Activated CD4-positive, alpha-beta T cell treated with anti-CD3 and anti-CD28 coated beads, Interleukin-2, amount 10 ng/mL, durations not matched to agents 7 days and 5 days (primary cell): ENCODE measurements at regions not wholly inside any gene's neighbourhood (a gene's known extent, or its start where the extent isn't known, plus 50 kb on each side); places are given as distances from the start of the nearest gene placed in this dataset.

ENCODE experiments used
- CTCF ChIA-PET: fragments of 350-600 bp; sonication (Branson Sonifier 250); formaldehyde crosslinking; loops from one replicate; lab custom pipeline; 2021; ENCODE audit warnings: antibody characterized with exemption; lab: Charles Lee
- POLR2A ChIA-PET: fragments of 350-600 bp; sonication (Branson Sonifier 250); formaldehyde crosslinking; loops from one replicate; lab custom pipeline; 2021; ENCODE audit warnings: antibody characterized with exemption; lab: Charles Lee
- DNase-seq: peaks from one replicate; pipeline ENCODE4 v3.0.0-alpha.2; 2020
- H3K27ac Mint-ChIP-seq: one replicate; pipeline ENCODE4 v1.8.0; 2021; ENCODE audit warnings: mild to moderate bottlenecking, moderate library complexity, mixed read lengths
- H3K27me3 Mint-ChIP-seq: one replicate; pipeline ENCODE4 v1.8.0; 2021; ENCODE audit warnings: mixed read lengths
- H3K36me3 Mint-ChIP-seq: one replicate; pipeline ENCODE4 v1.8.0; 2021; ENCODE audit warnings: low read depth, mixed read lengths
- H3K4me1 Mint-ChIP-seq: one replicate; pipeline ENCODE4 v1.8.0; 2021; ENCODE audit warnings: mixed read lengths
- H3K4me3 Mint-ChIP-seq: one replicate; pipeline ENCODE4 v1.8.0; 2021; ENCODE audit warnings: mild to moderate bottlenecking, moderate library complexity, mixed read lengths
- H3K9me3 Mint-ChIP-seq: one replicate; pipeline ENCODE4 v1.8.0; 2021; ENCODE audit warnings: mixed read lengths

DNA sequence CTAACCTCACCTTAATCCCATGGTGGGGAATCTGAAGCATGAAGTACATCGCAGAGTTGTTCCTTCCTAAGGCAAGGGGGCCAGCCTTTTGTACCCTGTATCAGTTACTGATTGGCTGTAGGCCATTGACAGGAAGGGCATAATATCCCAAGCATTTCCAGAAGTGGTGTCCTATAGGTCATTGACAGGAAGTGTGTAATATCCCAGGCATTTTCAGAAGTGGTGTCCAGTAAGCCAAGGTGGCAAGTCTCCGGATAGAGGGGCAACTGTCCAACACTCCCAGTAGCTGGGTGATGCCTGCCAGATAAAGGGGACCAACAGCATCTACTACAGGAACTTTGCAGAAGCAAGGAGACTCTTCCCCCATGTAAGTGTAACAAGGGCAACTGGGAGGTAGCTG is 52.1 kb upstream of the MYRIP start:
- H3K27ac Mint-ChIP-seq, result no peak overlapping the region
- no peaks in the 10 kb centered on the region for H3K9me3 Mint-ChIP-seq
- peaks cover 5% of the 10 kb centered on the region for H3K27me3 Mint-ChIP-seq
- no peaks in the 10 kb centered on the region for H3K4me1 Mint-ChIP-seq
- no peak for DNase-seq
- H3K36me3 Mint-ChIP-seq, result no peaks in the 10 kb centered on the region
- ChIA-PET POLR2A (no interaction called here), CTCF (no interaction called here)
- no peak overlapping the region for H3K4me3 Mint-ChIP-seq
